NCI-H345 treated with DMSO at 0.1 percent for 48 hours (cell line): ENCODE measurements at regions not wholly inside any gene's neighbourhood (a gene's known extent, or its start where the extent isn't known, plus 50 kb on each side); places are given as distances from the start of the nearest gene placed in this dataset.

Experiments
- DNase-seq: peaks from one replicate; lab custom pipeline; 2025; ENCODE audit not compliant: unreplicated experiment; lab: John Stamatoyannopoulos, UW

DNA sequence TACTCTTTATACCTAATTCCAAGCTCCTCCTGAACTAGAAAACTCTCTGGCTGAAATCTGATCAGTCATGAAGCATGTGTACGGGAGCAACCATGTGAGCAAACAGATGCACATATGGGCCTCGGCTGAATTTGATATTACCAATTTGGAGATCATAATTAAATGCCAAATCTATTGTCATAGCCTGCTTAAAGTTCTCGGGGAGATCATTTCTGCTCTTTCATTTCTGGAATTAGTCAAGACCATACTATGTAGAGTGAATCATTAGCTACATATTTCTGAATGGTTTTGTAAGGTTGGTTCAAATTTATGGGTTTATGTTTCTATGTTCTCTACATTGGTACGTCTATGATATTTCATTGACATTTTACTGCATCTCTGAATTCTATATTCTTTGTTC lies 205.5 kb downstream of the UBE2E3 start:
- DNase-seq = no peak

DNA sequence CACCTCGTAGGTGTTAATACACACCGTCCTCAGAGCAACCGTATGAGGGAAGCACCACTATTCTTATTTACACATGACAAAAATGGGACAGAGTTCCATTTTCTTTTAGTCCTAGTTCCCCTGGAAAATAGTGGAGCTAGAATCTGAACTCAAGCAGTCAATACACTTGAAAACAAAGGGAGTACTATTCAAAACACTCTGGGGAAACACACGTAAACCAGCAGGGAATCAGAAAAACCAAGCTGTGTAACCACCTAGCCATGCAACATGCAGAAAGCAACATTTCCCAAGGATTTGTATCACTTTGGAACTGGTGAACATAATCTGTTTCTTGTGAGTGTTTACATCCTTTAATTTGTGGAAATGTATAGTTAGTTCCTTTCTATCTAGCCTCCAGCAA lies 208.2 kb downstream of the UBE2E3 start:
- peak; percentile 27 for DNase-seq

DNA sequence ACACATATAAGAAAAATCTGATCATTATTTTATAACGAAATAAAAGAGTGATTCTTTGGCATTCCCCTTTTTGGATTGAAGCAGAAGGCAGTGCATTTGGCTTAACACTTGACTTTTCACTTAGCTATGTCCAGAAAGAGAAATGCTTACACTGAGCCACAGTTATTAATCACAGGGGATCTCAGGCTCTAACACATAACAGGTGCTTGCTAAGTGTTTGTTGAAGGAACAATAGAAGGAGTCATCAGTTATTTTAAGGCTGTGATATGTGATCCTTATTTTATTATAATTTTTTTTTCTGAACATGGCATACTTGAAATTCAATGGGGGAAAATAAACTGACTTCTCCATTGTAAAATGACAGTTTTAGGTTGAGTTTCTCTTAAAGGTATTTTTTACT lies 209.5 kb downstream of the UBE2E3 start:
- DNase-seq = peak; percentile 19

GRCh38 chr2:181190711-181191110 lies 210.3 kb downstream of the UBE2E3 start:
- DNase-seq = no peak

DNA sequence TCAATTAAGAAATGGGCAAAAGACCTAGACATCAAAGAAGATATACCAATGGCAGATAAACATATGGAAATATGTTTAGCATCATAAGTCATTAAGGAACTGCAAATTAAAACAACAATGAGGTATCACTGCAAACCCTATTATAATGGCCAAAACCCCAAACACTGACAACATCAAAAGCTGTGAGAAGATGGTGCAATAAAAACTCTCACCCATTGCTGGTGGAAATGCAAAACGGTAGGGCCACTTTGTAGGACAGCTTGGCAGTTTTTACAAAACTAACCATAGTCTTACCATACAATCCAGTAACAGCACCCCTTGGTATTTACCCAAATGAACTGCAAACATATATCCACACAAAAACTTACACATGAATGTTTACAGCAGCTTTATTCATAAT lies 213.1 kb downstream of the UBE2E3 start:
- DNase-seq = no peak

DNA sequence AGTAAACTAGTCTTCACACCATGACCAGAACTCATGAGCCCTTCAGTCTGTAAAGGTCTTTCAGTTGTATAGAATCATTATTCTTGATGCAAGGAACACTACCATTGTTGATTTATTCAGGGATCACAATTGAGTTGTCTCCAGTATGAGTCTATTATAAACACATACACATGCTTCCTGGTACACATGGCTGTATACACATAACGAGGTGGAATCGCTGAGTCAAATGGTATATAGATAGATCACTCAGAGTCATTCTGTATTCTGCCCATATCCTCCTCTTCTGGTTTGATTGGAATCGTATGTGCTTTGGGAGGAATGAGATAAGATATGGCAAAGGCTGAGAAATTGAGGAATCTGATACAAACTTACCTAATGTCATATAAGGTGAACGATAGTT lies 216.0 kb downstream of the UBE2E3 start:
- DNase-seq = no peak

- DNase-seq = no peak
Measured at GRCh38 chr2:181197140-181197760, 216.8 kb downstream of the UBE2E3 start.

DNA sequence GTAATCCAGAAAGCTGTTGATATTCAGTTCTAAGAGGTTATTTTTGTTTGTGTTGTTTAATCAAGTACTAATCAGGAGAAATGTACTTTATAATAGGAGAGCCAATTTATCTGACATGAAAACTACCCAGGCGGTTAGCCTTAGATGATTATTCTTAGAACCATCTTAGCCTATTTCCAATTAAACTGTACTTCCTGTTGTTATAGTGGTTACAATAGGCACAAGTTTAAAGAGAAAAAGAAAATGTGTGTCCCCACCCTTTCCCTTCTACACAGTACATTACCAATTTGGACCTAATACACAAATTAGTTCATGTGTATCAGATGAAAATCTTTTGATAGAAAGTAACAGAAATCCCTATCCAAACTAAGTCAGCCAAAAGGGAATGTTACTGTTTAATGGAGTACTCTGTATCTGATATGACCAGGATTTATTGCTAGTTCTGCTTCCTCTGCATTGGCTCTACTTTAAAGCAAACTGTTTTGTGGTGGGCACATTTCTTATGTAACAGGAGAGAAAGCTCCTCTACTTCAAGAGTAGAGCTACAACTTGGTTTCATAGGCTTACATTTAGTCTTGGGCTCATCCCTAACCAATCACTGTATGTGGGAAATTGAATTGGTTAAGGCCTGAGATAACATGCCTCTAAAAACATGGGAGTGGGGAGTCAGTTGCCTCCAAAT lies 217.9 kb downstream of the UBE2E3 start:
- DNase-seq = no peak

GRCh38 chr2:181203412-181203811 lies 223.0 kb downstream of the UBE2E3 start:
- no peak for DNase-seq

GRCh38 chr2:181203916-181204315 lies 223.5 kb downstream of the UBE2E3 start:
- DNase-seq = no peak

GRCh38 chr2:181218401-181218821 lies 238.0 kb downstream of the UBE2E3 start:
- DNase-seq = no peak

DNA sequence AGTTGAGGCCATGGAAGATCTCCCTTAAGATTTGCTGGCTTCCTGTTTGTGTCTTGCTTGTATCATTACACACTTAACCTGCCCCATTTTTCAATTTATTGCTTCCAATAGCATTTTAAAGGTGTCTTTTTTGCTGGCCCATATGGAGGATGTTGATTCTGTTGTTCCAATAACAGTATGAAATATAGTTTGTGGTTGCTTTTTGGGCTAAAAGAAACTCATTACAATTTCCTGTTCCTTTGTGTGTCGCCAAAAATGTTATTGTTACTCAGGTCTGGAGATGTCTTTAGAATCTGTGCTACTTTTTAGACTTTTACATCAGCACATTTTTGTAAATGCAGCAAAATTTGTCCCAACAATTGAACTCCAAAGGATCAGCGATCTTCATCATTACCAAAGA lies 234.0 kb upstream of the ITGA4 start:
- DNase-seq = no peak

DNA sequence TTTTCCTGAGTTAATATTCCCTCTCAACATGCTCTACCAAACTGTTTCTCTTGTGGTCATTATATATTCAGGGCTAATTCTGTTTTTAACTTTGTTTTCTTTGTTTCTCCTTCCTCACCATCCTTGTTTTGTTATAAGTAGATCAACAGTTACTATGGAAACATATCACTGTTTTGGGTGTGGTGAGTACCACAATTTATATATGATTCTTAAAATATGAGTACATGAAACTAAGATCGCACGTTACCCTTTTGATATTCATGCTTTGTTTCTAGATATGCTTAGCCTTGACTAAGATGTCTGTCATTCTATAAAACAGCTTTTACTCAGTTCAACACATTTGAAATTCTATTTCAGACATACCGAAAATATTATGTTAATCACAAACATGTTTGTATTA lies 232.3 kb upstream of the ITGA4 start:
- DNase-seq = no peak

GRCh38 chr2:181228661-181229060 lies 228.5 kb upstream of the ITGA4 start:
- DNase-seq = no peak

DNA sequence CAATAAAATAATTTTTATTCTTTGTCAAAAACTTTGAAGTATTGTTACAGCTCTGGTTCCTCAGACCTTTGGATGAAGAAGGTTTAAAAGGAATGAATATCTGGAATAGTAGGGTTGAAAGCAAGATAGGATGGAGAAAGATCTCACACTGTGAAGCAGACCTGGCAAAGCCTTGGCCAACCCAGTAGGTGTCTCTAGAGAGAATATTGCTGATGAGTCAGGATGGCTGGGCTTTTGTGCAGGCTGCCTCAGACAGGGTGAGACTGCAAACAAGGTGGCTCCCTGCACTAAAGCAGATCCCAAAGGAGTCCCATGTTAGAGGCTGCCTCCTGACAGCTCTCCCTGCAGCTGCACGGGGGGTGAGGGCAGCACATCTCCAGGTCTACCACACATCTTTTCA lies 226.0 kb upstream of the ITGA4 start:
- no peak for DNase-seq

DNA sequence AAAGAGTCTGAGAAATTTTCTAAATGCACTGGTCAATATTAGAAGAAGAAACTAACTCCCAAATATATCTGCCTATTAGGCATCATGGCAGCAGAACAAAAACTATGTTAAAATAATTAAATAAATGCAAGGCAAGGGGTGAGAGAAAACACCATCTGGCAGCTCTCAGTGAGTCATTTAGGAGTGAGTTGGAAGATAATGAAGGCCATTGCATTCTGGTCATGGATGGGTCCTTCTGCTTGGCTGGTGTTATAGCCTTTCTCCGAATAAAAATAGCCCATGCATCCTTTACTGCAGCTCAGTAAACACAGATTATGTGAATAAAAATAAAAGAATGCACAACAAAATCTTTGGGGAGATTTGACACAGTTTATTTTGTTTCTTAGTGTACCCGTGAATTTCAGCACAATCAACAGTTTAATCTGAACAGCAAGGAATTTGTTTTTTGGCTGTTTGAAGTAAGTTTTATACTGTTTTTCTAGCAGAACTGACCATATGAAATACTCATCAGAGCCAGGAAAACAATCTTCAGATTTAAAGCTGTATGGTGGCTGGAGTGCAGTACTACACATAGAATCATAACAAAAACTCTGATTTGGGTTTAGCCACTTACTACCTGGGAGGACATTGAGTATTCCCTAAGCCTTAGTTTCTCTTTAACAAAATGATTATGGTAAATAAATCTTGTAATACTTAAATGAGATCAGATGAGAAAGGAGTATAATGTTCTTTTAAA lies 225.1 kb upstream of the ITGA4 start:
- no peak for DNase-seq

- DNase-seq = no peak
Measured at GRCh38 chr2:181234487-181234891, 222.7 kb upstream of the ITGA4 start.

GRCh38 chr2:181235011-181235410 lies 222.2 kb upstream of the ITGA4 start:
- DNase-seq = no peak

DNA sequence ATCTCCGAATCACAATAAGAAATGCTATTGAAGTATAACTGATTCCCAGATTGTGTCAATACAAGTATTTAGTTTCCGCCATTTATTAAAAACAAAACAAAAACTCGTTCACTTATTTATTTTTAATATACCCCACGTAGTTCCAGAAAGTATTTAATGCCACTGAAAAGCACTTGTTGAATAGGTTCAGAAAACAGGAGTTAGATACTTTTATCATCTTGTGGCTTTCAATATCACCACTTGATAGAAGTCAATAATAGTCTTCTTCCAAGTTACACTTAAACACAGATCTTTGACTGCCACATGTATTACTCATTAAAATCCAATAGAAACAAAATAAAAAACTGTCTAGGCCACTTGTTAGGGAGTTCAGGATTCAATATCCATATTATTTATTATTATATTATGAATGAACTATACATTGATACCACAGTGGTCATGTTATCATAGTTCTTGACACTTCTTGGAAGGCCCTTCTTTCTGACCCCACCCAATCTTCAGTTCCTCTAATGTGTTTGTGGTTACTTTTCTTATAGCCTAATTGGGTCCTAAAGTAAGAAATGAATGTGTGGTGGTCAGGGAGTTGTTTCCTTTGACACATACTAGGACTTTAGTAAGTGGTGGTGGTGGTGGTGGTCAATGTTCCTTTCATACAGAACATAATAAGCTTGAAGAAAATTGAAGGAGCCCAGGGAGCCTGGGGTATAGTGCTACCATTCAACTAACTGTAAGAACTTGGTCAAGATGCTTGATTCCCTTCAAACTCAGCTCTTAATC lies 221.3 kb upstream of the ITGA4 start:
- no peak for DNase-seq

DNA sequence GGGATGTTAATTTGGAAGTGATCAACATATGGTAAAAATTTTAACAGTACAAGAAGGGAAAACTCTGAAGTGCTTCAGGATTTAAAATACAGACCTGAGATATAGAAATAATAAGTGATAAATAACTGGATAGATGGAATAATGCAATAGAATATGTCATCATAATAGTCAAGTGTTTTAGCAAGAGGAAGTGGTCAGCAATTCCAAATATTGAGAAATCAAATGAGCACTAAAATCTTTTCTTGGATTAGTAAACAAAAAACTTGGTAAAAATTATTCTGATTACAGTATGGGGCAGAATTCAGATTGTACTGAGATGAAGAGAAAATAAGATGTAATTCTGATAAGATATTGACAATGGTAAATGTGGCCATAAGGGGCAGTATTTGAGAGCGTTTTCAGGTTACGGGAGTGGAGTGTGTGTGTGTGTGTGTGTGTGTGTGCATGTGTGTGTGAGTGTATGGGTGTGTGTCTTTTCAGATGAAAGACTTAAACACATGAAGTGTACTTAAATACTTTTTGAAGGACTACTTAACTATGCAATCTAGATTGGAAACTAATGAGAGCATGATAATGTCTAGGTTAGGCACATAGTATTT lies 217.9 kb upstream of the ITGA4 start:
- DNase-seq = no peak

- no peak for DNase-seq
Measured at GRCh38 chr2:181240844-181241243, 216.3 kb upstream of the ITGA4 start.
